AG08395 (cell line): ENCODE measurements at regions not wholly inside any gene's neighbourhood (a gene's known extent, or its start where the extent isn't known, plus 50 kb on each side); places are given as distances from the start of the nearest gene placed in this dataset.
"Not testable (repeated sequence)": the region's sequence is repeated elsewhere in the genome, so short reads cannot be mapped to it uniquely, and the experiment has no call there.

ENCODE experiments used
- DNase-seq: peaks from one replicate; pipeline ENCODE4 v3.0.0; 2012; ENCODE audit warnings: mixed read lengths, low spot score

DNA sequence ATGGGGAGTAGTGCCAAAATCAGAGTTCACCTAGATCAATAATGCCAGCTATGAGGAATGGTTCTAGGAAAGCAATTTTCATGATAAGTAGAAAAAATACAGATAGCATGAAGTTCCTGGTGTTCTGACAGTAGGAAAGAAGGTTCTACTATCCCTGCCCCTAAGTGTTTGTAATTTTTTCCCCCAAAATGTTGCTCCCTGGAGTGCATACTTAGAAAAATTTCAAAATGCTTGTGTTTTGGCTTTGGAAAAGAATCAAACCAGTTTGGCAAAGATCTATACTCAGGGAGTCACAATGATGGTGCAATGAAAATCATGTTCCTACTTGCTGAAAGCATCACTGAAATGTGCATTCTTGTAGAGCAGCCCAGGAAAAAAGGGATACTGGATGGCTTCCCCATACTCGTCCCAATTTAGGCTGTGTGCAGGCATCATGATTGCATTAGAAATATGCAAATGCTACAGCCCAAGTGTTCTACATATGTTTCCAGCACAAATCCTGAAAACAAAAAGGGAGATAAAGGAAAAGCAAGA, 74.7 kb downstream of the LPAR4 start:
- DNase-seq, result no peak

- DNase-seq, result no peak
Observed at GRCh38 chrX:78831523-78831922, 84.0 kb downstream of the LPAR4 start.

DNA sequence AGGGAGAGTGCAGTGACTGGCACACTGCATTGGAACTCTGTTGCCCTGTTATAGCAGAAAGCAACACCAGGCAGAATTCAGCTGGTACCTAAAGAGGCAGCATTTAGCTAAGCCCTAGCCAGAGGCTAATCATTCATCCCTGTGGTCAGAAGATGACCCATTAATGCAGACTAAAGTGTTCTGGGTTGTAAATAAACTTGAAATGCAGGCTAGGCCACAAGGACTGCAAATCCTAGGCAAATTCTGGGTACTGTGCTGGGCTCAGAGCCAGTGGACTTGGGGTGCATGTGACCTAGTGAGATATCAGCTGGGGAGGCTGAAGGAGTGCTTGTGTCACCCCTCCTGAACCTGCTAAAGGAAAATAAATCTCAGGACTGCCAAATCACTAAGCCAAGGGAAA, 91.2 kb downstream of the LPAR4 start:
- DNase-seq, result no peak

- DNase-seq, result no peak
Observed at GRCh38 chrX:78839711-78840110, 92.2 kb downstream of the LPAR4 start.

DNA sequence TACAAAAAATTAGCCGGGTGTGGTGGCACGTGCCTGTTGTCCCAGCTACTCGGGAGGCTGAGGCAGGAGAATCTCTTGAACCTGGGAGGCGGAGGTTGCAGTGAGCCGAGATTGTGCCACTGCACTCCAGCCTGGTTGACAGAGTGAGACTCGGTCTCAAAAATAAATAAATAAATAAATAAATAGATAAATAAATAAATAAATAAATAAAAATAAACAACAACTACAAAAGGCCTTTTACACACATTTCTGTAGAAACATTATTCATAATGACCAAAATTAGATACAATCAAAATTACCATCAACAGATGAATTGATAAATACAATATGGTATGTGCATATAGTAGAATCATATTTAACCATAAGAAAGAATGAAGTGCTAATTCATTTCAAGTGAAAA, 96.7 kb downstream of the LPAR4 start:
- DNase-seq, result not testable (repeated sequence)

GRCh38 chrX:78881248-78881647, 63.9 kb upstream of the P2RY10 start:
- DNase-seq, result not testable (repeated sequence)

GRCh38 chrX:78886550-78886949, 58.6 kb upstream of the P2RY10 start:
- peak; percentile 12 for DNase-seq
